HG02970 (cell line): ENCODE measurements at regions not wholly inside any gene's neighbourhood (a gene's known extent, or its start where the extent isn't known, plus 50 kb on each side); places are given as distances from the start of the nearest gene placed in this dataset.
"Not testable (repeated sequence)": the region's sequence is repeated elsewhere in the genome, so short reads cannot be mapped to it uniquely, and the experiment has no call there.

Source experiments
- ATAC-seq: cut with Tn5 transposase; IDR thresholded peaks from one replicate; pipeline ENCODE4 v1.9.1; 2021; ENCODE audit warnings: mild to moderate bottlenecking, moderate library complexity, moderate number of reproducible peaks; ENCODE audit not compliant: unreplicated experiment, low FRiP score

DNA sequence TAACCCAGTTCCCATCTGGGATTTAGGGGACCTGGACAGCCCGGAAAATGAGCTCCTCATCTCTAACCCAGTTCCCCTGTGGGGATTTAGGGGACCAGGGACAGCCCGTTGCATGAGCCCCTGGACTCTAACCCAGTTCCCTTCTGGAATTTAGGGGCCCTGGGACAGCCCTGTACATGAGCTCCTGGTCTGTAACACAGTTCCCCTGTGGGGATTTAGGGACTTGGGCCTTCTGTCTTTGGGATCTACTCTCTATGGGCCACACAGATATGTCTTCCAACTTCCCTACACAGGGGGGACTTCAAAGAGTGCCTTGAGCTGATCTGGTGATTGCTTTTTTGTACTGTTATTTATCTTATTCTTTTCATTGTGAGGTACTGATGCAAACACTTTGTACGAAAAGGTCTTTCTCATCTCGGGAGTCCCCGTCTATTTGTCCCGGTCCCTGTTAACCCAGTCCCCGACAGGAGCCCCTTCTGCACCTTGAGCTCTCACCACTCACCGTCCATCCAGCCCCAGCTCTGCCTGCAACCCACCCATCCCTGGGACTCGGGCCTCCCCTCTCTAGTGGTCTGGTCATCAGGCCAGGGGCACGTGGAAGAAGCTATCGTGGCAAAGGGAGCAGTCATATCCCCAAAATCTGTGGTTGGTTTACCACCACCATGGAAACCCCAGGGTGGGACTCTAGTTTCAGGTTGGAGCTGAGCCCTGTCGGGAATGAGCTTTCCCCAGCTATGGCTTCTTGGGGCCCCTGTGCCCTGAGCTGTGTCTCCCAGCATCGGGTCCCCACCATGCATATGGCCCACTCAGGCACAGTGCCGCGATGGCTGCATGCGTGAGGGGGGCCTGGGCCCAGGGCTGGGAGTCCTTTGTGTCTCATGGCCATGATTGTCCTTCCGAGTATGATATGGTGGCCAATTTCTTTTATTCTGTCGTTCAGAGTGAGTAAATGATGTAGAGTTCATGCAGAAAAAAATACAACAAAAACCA, 270.4 kb upstream of the PLCXD1 start:
- ATAC-seq = not testable (repeated sequence)

DNA sequence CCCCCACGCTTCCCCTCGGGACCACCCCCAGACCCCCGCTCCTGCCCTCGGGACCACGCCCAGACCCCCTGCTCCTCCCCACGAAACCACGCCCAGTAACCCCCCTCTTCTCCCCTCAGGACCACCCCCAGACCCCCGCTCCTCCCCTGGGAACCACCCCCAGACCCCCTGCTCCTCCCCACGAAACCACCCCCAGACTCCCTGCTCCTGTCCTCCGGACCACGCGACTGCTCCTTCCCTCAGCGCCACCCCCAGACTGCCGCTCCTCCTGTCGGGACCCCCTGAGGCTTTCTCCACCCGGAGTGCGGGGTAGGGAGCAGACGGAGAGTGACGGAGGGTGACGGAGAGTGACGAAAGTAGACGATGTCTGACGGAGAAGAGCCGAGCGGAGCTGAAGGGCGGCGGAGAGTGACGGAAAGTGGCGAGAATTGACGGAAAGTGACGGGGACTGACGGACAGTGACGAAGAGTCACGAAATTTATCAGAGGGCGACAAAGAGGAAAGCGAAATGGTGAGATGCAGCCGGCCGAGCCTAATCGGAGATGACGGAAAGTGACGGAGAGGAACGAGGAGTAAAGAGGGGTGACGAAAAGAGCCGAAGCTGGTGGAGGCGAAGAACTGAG, 267.2 kb upstream of the PLCXD1 start:
- ATAC-seq = not testable (repeated sequence)

DNA sequence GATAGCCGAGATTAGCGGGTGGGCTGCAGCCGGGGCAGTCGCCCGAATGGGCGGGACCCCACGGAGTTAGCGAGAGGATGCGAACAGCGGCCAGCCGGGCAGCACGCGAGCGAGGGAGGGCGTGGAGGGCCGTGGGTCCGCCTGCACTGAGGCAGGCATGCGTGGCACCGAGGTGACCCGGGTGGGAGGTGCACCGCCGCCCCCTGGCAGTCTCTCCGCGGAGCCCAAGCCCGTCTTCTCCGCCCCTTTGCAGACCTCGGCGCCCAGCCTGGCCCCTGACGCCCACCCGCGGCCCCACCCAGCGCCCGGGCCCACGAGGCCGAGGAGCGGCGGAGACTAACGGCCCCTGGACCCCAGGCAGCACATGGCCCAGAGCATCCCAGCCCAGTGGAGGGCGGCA, 266.7 kb upstream of the PLCXD1 start:
- not testable (repeated sequence) for ATAC-seq

DNA sequence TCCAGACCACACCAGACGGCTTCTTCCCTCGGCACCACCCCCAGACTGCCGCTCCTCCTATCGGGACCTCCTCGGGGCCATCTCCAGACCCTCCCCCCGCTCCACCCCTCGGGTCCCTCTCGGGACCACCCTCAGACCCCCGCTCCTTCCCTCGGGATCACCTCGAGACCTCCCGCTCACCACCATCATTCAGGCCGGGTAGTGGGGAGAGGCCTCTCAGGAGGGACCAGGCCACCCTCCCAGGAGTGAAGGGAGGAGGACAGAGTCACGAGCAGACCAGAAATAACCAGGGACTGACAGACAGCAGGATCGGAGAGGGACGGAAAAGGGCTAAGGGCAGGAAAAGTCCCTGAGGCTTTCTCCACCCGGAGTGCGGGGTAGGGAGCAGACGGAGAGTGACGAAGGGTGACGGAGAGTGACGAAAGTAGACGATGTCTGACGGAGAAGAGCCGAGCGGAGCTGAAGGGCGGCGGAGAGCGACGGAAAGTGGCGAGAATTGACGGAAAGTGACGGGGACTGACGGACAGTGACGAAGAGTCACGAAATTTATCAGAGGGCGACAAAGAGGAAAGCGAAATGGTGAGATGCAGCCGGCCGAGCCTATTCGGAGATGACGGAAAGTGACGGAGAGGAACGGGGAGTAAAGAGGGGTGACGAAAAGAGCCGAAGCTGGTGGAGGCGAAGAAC, 262.3 kb upstream of the PLCXD1 start:
- peak; percentile 86 for ATAC-seq

DNA sequence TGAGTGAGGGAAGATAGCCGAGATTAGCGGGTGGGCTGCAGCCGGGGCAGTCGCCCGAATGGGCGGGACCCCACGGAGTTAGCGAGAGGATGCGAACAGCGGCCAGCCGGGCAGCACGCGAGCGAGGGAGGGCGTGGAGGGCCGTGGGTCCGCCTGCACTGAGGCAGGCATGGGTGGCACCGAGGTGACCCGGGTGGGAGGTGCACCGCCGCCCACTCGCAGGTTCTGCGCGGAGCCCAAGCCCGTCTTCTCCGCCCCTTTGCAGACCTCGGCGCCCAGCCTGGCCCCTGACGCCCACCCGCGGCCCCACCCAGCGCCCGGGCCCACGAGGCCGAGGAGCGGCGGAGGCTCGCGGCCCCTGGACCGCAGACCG, 261.7 kb upstream of the PLCXD1 start:
- not testable (repeated sequence) for ATAC-seq

DNA sequence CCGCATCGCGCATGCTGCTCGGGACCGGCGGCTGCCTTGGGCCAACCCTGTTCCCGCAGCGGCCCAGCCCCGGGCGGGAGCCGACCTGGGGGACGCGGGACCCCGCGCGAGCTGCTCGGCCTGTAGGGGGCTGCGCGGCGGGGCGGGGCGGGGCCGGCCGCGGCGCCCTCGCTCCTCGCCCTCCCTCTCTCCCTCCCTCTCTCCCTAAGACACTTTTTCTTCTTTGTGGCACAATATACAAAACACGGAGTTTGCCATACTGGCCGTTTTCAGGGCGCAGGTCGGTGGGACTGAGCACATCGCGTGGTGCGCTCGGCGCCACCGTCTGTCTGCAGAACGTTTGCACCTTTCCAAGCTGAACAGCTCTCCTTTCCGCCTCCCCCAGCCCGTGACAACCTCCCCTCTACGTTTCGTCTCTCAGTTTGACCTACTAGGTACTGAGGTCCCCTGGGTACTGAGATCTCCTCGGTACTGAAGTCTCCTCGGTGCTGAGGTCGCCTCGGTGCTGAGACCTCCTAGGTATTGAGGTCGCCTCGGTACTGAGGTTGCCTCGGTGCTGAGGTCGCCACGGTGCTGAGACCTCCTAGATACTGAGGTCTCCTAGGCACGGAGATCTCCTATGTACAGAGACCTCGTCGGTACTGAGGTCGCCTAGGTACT, 261.1 kb upstream of the PLCXD1 start:
- no peak for ATAC-seq

DNA sequence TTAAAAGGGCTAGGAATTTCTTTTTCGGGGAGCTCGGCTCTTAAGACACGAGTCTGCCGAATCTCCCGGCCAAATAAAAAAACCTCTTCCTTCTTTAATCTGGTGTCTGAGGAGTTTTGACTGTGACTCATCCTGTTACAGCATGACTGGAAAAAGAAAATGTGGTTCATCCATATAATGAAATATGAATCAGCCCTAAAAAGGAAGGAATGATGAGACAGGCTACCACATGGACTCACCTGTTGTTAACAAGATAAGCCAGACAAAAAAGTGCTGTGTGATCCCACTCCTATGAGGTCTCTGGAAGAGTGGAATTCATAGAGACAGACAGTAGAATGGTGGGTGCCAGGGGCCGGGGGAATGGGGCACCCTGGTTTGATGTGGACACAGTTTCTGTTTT, 257.0 kb upstream of the PLCXD1 start:
- not testable (repeated sequence) for ATAC-seq
